Stimulated activated CD4-positive, alpha-beta T cell treated with anti-CD3 and anti-CD28 coated beads, Interleukin-15, amount 100 ng/mL, for 48 hours (primary cell): ENCODE measurements at regions not wholly inside any gene's neighbourhood (a gene's known extent, or its start where the extent isn't known, plus 50 kb on each side); places are given as distances from the start of the nearest gene placed in this dataset.
A peak's percentile ranks its signal among the peaks of the same experiment; 100 is the strongest.

Experiments
- DNase-seq, 2 donors: peaks; one replicate each; pipeline ENCODE4 v3.0.0-alpha.2; 2020; ENCODE audit warnings: low read depth in 2 of 2

DNA sequence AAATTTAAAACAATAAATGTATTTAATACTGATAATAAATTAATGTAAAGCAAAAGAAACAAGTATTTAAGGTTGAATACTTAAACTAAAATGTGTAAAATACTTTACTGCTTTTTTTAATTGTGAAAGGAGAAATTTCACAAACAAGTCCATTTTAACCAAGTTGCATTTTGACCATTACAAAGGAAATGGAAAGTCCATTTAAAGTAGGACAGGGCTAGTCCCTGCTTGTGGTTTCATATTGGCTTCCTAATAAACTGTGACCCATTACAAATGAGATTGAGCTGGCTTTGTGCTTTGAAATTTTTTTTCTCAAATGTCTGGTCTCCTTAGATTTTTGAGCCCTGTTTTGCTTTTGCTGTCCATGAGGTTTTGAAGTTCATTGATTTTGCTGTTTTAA is 527.6 kb downstream of the MAFB start:
- no peak for DNase-seq

GRCh38 chr20:40160097-40160550 is 528.9 kb downstream of the MAFB start:
- DNase-seq, result peak in 1 of 2 donors; percentile 1

DNA sequence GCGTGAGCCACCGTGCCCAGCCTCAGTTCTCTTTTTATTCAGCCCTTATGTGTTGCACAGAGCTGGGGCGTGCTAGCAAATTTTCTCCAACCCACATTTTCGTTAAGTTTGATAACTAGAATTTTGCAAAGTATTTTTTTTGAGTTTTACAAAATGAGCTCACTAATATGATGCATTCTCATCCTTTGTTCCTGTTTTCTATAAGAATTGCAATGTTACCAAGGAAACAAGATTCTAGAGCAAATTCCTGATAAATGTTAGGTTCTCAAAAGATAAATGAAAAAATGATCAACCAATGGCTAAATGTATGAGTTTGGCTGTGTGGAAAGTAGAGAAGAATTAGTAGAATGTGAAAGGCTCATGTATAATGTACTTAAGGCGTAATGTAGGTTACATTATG is 529.8 kb downstream of the MAFB start:
- DNase-seq, result no peak

DNA sequence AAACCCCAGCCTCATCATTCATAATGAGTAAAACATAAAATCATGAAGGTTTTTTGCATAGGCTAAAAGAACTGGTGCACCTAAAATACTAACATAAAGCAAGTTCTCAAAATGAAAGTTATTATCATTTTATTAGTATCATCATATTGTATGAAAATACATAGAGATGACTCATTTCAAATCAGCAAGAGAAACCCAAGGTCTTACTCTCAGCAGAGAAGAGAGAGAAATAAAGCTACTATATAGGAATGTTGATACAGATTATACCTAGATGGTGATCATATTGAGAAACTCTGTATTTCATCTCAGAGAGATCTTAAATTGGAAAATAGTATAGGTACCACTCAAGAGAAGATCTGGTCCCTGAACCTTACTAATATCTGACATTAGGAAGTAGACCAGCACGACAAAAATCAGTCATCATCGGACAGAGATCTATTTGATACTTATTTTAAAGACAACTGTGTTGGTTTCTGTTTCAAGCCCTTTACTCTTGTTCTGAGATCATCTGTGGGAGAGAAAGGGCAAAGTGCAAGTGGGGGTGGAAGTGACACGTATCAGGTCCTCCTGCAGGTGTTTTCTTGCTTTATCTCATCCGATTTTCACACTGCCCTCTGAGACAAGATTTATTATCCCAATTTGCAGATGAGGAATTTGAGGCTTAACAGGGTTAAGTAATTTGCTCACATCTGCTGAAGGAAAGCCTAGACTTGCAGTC is 532.3 kb downstream of the MAFB start:
- DNase-seq, result no peak

GRCh38 chr20:40154514-40154913 is 534.5 kb downstream of the MAFB start:
- no peak for DNase-seq

- no peak for DNase-seq
Observed at GRCh38 chr20:40148886-40149285, 540.1 kb downstream of the MAFB start.

- DNase-seq, result no peak
Observed at GRCh38 chr20:40146071-40146470, 543.0 kb downstream of the MAFB start.

DNA sequence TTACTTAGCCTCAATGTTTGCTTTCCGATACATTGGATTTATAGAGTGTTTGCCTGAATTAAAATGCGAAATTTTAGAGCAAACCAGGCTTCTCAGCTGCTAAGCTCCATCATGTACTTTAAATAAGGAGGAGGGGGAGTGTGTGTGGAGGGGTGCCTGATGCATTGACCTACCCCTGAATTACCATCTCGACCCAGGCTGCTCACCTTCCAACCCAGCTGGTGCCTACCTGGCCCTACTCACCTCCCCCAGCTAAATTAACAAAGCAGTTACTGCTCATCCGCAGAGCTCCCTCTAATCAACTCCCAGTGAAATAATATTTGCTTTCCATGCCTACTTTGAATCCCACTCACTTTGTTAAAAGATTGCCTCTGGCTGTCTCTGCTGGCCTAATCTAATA is 544.5 kb downstream of the MAFB start:
- DNase-seq, result no peak

DNA sequence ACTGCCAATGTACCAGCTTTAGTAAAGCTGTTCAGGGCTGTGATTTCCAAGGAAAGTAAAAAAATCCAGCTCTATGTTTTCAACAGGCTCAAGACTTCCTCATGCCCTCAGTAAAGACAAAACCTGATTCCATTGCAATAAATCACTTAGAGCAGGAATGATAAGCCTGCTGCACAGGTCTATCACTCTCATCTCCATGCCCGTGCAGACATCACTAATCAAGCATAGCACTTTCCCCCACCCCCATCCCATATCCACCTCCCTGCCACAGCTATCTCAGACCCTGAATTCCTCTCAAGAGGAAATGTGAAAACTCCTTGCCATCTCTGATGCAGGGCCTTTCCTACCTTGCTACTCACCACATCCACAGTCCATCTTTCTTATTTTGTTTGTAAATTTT is 554.9 kb downstream of the MAFB start:
- no peak for DNase-seq

GRCh38 chr20:40120827-40121226 is 568.2 kb downstream of the MAFB start:
- no peak for DNase-seq

- DNase-seq, result no peak
Observed at GRCh38 chr20:40111282-40111681, 577.8 kb downstream of the MAFB start.

DNA sequence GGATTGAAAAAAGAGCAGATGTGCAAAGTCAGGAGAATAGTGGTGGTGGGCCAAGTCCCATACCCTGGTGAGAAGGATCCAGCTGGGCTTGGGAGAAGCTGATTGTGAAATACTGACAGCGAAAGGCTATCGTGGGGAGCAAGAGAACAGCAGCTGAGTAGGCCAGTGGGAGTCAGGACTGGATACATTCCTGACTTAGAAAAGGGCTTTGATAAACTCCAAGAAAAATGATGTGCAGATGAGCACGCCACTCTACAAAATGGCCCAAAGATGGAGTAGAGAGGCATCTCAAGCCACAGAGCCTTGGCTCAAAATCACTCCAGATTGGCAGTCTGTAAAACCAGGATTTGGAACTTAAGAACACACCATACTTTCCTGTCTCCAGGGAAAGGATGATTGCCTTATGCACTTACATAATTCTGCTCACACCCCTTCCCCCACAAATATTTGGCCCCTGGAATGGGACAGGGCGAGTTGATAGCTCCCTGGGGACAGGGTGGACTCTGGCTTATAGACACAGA is 578.7 kb downstream of the MAFB start:
- DNase-seq, result no peak

DNA sequence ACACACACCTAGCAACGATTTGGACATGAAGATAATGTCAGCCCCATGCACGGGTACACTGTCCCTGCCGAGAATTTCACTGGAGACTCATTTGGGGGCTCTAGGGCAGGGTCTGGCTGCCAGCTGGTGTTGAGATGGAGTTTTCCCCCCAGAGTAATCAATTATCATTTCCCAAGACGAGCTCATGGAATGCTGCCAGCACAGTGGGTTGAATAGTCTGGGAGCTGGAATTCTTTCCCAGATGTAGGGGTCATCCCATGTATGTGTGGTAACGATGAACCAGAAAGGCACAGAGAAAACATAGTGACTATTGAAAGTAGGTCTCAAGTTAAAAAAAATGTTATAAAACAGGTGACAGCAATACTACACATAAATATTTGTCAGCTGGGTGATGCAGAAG is 579.9 kb downstream of the MAFB start:
- no peak for DNase-seq

DNA sequence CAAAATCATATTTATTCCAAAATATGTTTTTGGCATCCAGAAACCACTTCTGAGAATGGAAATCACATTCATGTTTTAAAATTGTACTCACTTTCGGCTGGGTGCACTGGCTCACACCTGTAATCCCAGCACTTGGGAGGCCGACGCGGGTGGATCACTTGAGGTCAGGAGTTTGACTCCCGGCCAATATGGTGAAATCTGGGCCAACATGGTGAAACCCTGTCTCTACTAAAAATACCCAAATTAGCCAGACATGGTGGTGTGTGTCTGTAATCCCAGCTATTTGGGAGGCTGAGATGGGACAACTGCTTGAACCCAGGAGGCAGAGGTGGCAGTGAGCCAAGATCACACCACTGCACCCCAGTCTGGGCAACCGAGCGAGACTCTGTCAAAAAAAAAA is 580.7 kb downstream of the MAFB start:
- no peak for DNase-seq

- DNase-seq, result no peak
Observed at GRCh38 chr20:40104959-40105358, 584.1 kb downstream of the MAFB start.

- no peak for DNase-seq
Observed at GRCh38 chr20:40103420-40103819, 585.6 kb downstream of the MAFB start.

DNA sequence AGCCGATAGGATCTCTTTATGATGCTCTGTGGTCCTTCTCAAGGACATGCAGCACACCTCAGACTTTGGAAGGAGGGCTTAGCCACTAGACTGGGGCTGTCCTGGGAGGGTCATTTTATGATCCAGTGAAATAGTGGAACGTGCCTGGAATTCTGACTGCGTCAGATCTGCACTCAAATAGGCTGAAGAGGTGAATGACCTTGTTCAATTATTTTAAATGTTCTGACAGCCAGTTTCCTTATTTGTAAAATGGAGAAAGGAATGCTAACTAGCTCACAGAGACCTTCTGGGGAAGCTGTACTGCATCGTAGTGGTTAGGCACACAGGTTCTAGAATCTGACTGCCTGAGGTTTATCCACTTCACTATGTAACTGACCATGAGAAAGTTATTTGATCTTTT is 587.5 kb downstream of the MAFB start:
- no peak for DNase-seq

DNA sequence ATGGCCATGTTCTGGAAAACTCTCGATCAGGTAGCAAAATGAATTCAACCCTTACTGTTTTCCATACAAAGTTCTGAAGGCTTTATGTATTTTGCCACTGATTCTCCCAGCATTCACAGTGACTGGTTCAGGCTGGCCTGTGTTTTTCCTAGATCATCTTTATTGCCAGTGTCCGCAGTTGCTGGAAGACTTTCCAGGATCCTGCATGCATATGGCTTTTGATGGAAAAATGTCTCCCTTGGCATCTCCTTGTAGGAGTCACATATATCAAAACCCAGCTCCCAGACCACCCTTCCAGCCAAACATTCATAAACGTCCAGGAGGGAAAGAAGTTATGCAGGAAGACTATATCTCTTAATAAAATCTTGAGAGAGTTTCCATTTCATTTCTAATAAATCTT is 588.8 kb downstream of the MAFB start:
- no peak for DNase-seq

- no peak for DNase-seq
Observed at GRCh38 chr20:40090236-40090635, 598.8 kb downstream of the MAFB start.

GRCh38 chr20:40087496-40087895 is 601.5 kb downstream of the MAFB start:
- DNase-seq, result no peak

DNA sequence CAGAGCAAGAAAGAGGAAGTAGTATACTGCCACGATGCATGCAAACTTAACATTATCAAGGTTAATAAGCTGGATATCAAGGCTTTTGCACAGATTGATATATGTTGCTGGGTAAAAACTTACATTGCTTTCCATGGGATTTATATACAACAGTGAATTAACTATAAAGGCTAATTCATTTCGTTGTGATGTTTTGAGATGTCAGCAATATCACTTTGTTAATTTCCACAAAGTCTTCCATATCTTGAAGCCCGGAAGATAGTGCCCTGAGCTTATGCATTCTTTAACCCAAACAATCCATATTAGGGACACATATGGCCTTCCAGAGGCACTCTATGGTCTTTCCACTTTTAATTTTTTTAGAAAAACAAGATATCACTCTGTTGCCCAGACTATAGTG is 603.5 kb downstream of the MAFB start:
- DNase-seq, result no peak

DNA sequence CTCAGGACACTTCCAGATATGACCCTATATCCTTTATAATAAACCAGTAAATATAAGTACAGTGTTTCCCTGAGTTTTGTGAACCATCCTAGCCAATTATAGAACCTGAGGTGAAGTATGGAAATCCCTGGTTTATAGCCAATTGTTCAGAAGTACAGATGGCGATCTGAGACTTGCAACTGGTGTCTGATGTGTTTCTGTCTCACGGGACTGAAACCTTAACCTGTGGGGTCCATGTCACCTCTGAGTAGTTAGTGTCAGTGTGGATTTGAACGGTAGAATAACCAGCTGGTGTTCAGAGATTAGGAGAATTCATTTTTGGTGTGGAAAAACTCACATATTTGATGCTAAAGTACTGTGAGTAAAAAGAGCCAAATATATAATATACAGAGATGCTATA is 606.6 kb downstream of the MAFB start:
- no peak for DNase-seq

DNA sequence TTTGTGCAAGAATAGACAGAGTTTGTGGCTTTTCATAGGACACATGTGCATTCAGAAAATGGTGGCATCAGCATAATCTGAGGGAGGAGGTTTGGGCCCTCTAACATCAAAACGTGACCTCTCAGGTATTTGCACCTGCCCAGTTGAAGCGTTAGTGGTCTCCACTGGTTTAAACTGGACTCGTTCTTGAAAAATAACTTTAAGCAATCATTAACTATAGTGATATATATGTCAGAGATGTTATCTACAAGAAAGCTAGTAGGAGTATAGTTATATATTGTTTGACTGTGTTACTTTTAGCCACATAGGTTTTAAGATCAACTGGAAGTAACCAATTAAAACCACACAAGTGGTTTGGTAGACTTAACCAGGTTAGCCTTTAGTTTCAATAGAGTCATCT is 607.4 kb downstream of the MAFB start:
- DNase-seq, result no peak

DNA sequence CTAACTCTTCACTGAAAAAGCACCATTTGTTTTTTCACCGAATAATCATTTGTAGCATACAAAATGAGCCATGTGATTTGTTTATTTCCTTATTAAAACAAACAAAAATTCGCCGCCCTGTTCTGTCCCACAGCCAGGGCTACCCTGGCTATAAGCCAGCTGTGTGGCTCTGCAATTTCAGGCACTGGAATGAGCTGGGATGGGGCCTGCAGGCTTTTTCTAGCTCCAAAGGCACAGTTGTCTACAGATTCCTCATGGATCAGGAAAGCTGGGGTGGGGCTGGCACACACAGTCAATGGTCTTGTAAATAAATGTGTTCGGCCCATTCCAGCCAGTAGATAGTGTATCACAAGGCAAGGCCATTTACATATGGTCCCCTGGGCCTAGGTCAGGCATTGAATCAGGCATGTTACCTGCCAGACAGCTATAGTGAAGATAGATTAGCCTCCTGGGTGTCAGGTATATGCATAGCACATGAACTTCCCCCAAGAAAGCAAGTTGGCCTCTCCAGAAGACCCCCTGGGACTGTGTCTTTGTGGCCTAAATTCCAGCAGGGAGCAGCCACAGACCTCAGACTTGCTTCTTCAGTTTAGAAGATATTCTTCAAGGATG is 608.9 kb downstream of the MAFB start:
- DNase-seq, result no peak
